HG03064 (cell line): ENCODE measurements at regions not wholly inside any gene's neighbourhood (a gene's known extent, or its start where the extent isn't known, plus 50 kb on each side); places are given as distances from the start of the nearest gene placed in this dataset.

Source experiments
- ATAC-seq: cut with Tn5 transposase; IDR thresholded peaks from one replicate; pipeline ENCODE4 v1.9.1; 2021; ENCODE audit warnings: low read depth; ENCODE audit not compliant: unreplicated experiment

GRCh38 chr2:122094557-122094956 lies 339.1 kb downstream of the TSN start:
- no peak for ATAC-seq

GRCh38 chr2:122096761-122097160 lies 341.3 kb downstream of the TSN start:
- no peak for ATAC-seq

GRCh38 chr2:122098306-122098705 lies 342.9 kb downstream of the TSN start:
- ATAC-seq: no peak

DNA sequence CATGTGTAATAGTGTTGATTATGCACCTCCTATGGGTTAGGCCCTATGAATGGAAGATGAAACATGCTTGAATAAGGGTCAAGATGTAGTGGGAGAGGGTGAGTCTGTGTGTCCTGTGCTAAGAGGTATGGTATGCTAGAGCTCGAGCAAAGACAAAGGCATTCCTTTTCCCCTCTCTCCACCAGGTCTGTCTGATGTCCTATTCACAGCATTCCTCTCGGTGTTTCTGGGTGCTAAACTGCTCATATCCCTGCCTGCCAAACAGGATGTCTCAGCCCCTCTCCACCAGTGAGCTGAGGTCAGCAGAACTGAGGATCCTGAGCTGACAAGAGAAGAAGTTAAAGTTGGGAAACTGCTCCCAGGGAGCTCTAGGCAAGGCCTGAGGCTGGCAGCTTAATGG lies 344.9 kb downstream of the TSN start:
- ATAC-seq: no peak

- no peak for ATAC-seq
Observed at GRCh38 chr2:122100756-122101155, 345.3 kb downstream of the TSN start.

DNA sequence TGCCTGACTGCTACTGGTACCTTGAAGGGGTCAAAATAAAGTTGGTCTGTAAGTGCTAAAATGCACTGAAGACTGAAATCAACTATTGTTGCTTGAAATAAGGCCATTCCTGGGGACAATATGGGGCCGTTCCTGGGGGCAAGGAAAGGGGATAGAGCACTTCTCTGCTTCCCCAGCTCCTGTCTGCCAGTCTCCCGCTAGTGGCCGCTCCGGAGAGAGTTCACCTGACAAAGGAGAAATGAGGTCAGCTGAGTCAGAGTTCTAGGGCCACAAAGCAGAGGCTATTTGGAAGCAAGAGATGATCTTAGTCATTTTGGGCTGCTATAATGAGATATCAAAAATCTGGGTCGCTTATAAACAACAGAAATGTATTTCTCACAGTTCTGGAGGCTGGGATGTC lies 345.9 kb downstream of the TSN start:
- ATAC-seq: no peak

GRCh38 chr2:122105171-122105876 lies 349.9 kb downstream of the TSN start:
- no peak for ATAC-seq

DNA sequence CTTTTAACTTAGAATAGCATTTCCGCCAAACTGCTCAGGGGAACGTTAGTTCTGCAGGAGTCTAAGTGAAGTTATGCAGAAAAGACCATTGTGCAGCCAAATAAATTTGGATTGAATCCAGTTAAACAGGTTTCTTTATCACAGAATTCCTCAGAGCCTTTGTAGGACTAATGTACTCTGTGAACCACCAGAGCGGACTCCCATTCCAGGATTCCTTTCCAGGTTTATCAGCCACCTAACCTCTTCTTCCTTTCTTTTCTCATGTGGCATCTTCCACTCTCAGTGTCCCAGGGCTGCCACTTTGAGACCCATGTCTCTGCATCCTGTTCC lies 350.4 kb downstream of the TSN start:
- no peak for ATAC-seq

- ATAC-seq: no peak
Observed at GRCh38 chr2:122108186-122108585, 352.7 kb downstream of the TSN start.

- no peak for ATAC-seq
Observed at GRCh38 chr2:122112216-122113005, 357.0 kb downstream of the TSN start.

GRCh38 chr2:122114421-122114820 lies 359.0 kb downstream of the TSN start:
- ATAC-seq: no peak

GRCh38 chr2:122117371-122117770 lies 361.9 kb downstream of the TSN start:
- no peak for ATAC-seq

- no peak for ATAC-seq
Observed at GRCh38 chr2:122129399-122129798, 373.9 kb downstream of the TSN start.

DNA sequence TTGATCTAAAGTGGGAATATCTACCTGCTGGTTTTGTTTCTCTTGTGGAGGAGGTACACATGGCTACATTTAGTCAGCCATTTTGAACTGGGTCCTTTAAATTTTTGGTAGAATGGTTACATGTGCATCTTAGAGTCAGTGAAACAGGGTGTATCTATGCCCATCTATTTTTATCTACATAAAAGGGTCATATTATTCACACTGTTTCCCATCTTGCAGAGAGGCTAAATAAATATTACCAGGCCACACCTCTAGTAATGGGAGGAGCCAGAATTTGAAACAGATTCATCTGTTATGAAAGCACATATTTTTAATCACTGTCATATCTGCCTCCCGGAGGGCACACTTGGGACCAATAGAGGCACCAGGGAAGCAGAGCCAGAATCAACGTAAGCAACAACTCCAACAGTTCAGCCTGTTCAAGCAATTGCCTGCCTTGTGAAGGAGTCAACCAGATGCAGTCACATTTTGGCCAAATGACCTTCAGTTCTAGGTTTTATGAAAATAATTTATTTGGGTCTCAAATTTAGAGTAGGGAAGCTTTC lies 376.8 kb downstream of the TSN start:
- ATAC-seq: no peak

- no peak for ATAC-seq
Observed at GRCh38 chr2:122135021-122135937, 379.8 kb downstream of the TSN start.

GRCh38 chr2:122136056-122136455 lies 380.6 kb downstream of the TSN start:
- peak; percentile 75 for ATAC-seq

DNA sequence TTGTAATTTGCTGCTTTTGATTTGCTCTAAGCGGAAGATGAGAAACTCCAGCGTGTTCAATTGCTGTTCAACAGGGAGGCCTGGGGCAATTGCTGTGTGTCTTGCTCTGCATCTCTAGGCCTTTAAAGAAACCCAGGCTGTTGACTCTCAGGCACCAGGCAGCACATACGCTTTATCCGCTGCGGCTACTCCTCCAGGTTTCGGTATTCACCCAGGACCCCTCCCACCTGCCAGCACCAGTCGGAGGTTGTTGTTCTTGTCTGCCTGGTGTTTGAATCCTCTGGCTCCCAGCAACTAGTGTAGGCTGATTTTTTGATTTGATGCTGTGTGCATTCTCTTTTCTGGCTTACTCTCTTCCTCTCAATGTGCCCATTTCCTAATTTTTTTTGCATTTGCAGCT lies 383.1 kb downstream of the TSN start:
- ATAC-seq: no peak

GRCh38 chr2:122139739-122140420 lies 384.4 kb downstream of the TSN start:
- no peak for ATAC-seq

- no peak for ATAC-seq
Observed at GRCh38 chr2:122144884-122145283, 389.4 kb downstream of the TSN start.

DNA sequence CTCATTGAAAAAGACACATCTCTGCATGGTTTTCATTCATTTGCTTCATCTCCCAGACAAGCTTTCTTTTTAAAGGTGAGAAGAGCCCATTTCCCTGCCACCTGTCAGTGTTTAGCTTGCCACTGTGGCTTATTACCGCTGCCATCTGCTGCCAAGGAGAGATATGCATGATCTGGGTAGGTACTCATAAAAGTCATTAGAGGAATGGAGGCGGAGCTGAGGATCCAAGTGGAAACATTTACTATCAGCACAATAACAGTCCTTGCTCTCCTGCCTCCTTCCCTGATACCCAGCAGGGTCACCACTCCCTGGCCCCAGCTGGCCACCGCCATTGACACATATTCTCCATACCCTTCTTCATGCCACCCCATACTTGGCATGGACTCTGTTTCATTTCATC lies 390.4 kb downstream of the TSN start:
- ATAC-seq: no peak
